UCSD-AML1 (cell line): ENCODE measurements at regions not wholly inside any gene's neighbourhood (a gene's known extent, or its start where the extent isn't known, plus 50 kb on each side); places are given as distances from the start of the nearest gene placed in this dataset.
"Not testable (repeated sequence)": the region's sequence is repeated elsewhere in the genome, so short reads cannot be mapped to it uniquely, and the experiment has no call there.

Source experiments
- DNase-seq: peaks from one replicate; lab custom pipeline; 2025; ENCODE audit not compliant: unreplicated experiment; lab: John Stamatoyannopoulos, UW

GRCh38 chr4:3380336-3380735 is 61.4 kb upstream of the HGFAC start:
- not testable (repeated sequence) for DNase-seq

- not testable (repeated sequence) for DNase-seq
Measured at GRCh38 chr4:3381208-3381607, 60.6 kb upstream of the HGFAC start.

- no peak for DNase-seq
Measured at GRCh38 chr4:3382251-3382650, 59.5 kb upstream of the HGFAC start.

GRCh38 chr4:3384391-3384770 is 57.4 kb upstream of the HGFAC start:
- DNase-seq = no peak

- DNase-seq = peak; percentile 71
Measured at GRCh38 chr4:3384771-3385710, 56.7 kb upstream of the HGFAC start.

GRCh38 chr4:3385711-3386420 is 55.9 kb upstream of the HGFAC start:
- no peak for DNase-seq

GRCh38 chr4:3386526-3386925 is 55.2 kb upstream of the HGFAC start:
- DNase-seq = no peak

GRCh38 chr4:3387154-3387942 is 54.4 kb upstream of the HGFAC start:
- no peak for DNase-seq

- peak; percentile 69 for DNase-seq
Measured at GRCh38 chr4:3387943-3388361, 53.8 kb upstream of the HGFAC start.

- peak; percentile 52 for DNase-seq
Measured at GRCh38 chr4:3388471-3389232, 53.1 kb upstream of the HGFAC start.

GRCh38 chr4:3389233-3390215 is 52.2 kb upstream of the HGFAC start:
- DNase-seq = peak; percentile 48

- no peak for DNase-seq
Measured at GRCh38 chr4:3390288-3390811, 51.4 kb upstream of the HGFAC start.

GRCh38 chr4:3391422-3391821 is 50.3 kb upstream of the HGFAC start:
- no peak for DNase-seq
